ENCODE measurements at regions not wholly inside any gene's neighbourhood (a gene's known extent, or its start where the extent isn't known, plus 50 kb on each side); places are given as distances from the start of the nearest gene placed in this dataset.
A peak's percentile ranks its signal among the peaks of the same experiment; 100 is the strongest.
"Not testable (repeated sequence)": the region's sequence is repeated elsewhere in the genome, so short reads cannot be mapped to it uniquely, and the experiment has no call there.

GRCh38 chr2:8144131-8144631, 537.7 kb upstream of the ID2 start:
- intact Hi-C loops (cut with DNase I; ENCODE audit: low total_unique reads): loop anchor here (10.0 kb wide), 1 partner anchor 541 kb away; the partner anchor contains the start of gene ID2
- peaks cover 7 to 13% of the 10 kb centered on the region in 2 donors for H3K4me1 ChIP-seq

GRCh38 chr2:8144785-8145184, 537.1 kb upstream of the ID2 start:
- Histone ChIP-seq H3K36me3 (no peaks in the 10 kb centered on the region), H3K9me3 (no peaks in the 10 kb centered on the region), H3K4me3 (no peak overlapping the region), H3K4me1 (peaks cover 7 to 13% of the 10 kb centered on the region in 2 donors), H3K27me3 (no peaks in the 10 kb centered on the region), H3K27ac (no peak overlapping the region)
- in situ Hi-C loops (cut with MboI; ENCODE audit: low sequenced_read_pairs in 4 of 4) (no loop called here), intact Hi-C loops (cut with DNase I; ENCODE audit: low total_unique reads) (loop anchor here (10.0 kb wide), 1 partner anchor 540 kb away; the partner anchor contains the start of gene ID2)
- ATAC-seq: no peak
- no peak for DNase-seq
- TF ChIP-seq CTCF (IDR thresholded peaks at IDR 0.05 in 4 of 5, conservative IDR thresholded peaks at IDR 0.05 in 1 of 5): no peak
- TF ChIP-seq POLR2A (IDR thresholded peaks at IDR 0.05): no peak

More at GRCh38 chr2:8144131-8144631, 537.7 kb upstream of the ID2 start:
- in situ Hi-C loops (cut with MboI; ENCODE audit: low sequenced_read_pairs in 4 of 4): no loop called here
- no peak for TF ChIP-seq CTCF (IDR thresholded peaks at IDR 0.05 in 4 of 5, conservative IDR thresholded peaks at IDR 0.05 in 1 of 5)
- TF ChIP-seq POLR2A (IDR thresholded peaks at IDR 0.05): no peak
- Histone ChIP-seq H3K9me3 (no peaks in the 10 kb centered on the region), H3K4me3 (no peak overlapping the region), H3K27me3 (no peaks in the 10 kb centered on the region), H3K27ac (no peak overlapping the region), H3K36me3 (no peaks in the 10 kb centered on the region)
- DNase-seq (no peak), ATAC-seq (no peak)

GRCh38 chr2:8145375-8145774, 536.5 kb upstream of the ID2 start:
- H3K9me3 ChIP-seq; ATAC-seq; H3K27ac ChIP-seq; DNase-seq; H3K27me3 ChIP-seq; H3K36me3 ChIP-seq; in situ Hi-C loops (cut with MboI; ENCODE audit: low sequenced_read_pairs in 4 of 4); H3K4me3 ChIP-seq: not testable (repeated sequence)
- intact Hi-C loops (cut with DNase I; ENCODE audit: low total_unique reads): loop anchor here (10.0 kb wide), 1 partner anchor 539 kb away; the partner anchor contains the start of gene ID2
- H3K4me1 ChIP-seq: peaks cover 7 to 13% of the 10 kb centered on the region in 2 donors

GRCh38 chr2:8146132-8147005, 535.5 kb upstream of the ID2 start:
- Histone ChIP-seq H3K4me1 (peaks cover 7 to 13% of the 10 kb centered on the region in 2 donors), H3K27ac (no peak overlapping the region), H3K4me3 (no peak overlapping the region), H3K9me3 (no peaks in the 10 kb centered on the region), H3K36me3 (no peaks in the 10 kb centered on the region), H3K27me3 (no peaks in the 10 kb centered on the region)
- DNase-seq (peak in 1 of 2 donors; percentile 32), ATAC-seq (peak in 1 of 2 donors; percentile 64)
- TF ChIP-seq CTCF (IDR thresholded peaks at IDR 0.05 in 4 of 5, conservative IDR thresholded peaks at IDR 0.05 in 1 of 5) (no peak), POLR2A (IDR thresholded peaks at IDR 0.05) (no peak)
- intact Hi-C loops (cut with DNase I; ENCODE audit: low total_unique reads) (loop anchor here (10.0 kb wide), 1 partner anchor 538 kb away; the partner anchor contains the start of gene ID2), in situ Hi-C loops (cut with MboI; ENCODE audit: low sequenced_read_pairs in 4 of 4) (no loop called here)
